Islet precursor cell (in vitro differentiated cells): ENCODE measurements at regions not wholly inside any gene's neighbourhood (a gene's known extent, or its start where the extent isn't known, plus 50 kb on each side); places are given as distances from the start of the nearest gene placed in this dataset.

Experiments used
- DNase-seq: peaks from one replicate; pipeline ENCODE4 v3.0.0-alpha.2; 2018

- no peak for DNase-seq
Observed at GRCh38 chr18:78893281-78894032, 86.2 kb upstream of the SALL3 start.

- DNase-seq: no peak
Observed at GRCh38 chr18:78894033-78894305, 85.6 kb upstream of the SALL3 start.

GRCh38 chr18:78895207-78896001, 84.2 kb upstream of the SALL3 start:
- peak; percentile 35 for DNase-seq

GRCh38 chr18:78896111-78896905, 83.3 kb upstream of the SALL3 start:
- peak; percentile 50 for DNase-seq

GRCh38 chr18:78898066-78898465, 81.6 kb upstream of the SALL3 start:
- DNase-seq: peak; percentile 18

DNA sequence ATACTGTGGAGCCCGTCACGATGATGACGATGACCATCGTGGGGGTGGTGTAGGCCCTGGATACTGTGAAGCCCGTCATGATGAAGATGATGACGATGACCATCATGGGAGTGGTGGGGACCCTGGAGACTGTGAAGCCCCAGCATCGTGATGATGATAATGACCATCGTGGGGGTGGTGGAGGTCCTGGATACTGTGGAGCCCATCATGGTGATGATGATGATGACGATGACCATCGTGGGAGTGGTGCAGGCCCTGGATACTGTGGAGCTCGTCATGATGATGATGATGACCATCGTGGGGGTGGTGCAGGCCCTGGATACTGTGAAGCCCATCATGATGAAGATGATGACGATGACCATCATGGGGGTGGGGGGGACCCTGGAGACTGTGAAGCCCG, 81.0 kb upstream of the SALL3 start:
- DNase-seq: peak; percentile 20

- peak; percentile 35 for DNase-seq
Observed at GRCh38 chr18:78899241-78899640, 80.4 kb upstream of the SALL3 start.

- DNase-seq: peak; percentile 40
Observed at GRCh38 chr18:78900938-78901909, 78.4 kb upstream of the SALL3 start.

DNA sequence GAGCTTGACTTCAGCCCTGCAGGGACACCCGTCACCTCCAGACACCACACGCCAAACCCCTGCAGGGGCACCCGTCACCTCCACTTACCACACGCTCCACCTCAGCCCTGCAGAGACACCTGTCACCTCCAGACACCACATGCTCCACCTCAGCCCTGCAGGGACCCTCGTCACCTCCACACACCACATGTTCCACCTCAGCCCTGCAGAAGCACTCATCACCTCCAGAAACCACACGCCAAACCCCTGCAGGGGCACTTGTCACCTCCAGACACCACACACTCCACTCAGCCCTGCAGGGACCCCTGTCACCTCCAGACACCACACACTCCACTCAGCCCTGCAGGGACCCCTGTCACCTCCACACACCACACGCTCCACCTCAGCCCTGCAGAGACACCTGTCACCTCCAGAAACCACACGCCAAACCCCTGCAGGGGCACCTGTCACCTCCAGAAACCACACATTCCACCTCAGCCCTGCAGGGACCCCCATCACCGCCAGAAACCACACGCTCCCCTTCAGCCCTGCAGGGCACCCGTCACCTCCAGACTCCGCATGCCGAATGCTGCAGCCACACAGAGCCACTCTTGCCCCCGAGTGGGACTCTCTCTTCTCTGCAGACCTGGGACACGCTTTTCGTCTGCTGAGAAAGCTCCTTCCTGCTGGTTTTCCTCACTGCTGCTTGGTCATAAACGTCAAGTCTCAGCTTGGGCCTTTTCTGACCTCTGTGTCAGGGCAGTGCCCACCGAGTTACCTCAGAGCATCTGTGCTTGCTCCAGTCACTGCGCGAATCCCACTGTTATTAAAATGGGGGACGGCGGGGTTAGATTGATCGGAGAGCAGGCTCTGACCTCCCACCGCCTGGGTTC, 77.5 kb upstream of the SALL3 start:
- peak; percentile 35 for DNase-seq

DNA sequence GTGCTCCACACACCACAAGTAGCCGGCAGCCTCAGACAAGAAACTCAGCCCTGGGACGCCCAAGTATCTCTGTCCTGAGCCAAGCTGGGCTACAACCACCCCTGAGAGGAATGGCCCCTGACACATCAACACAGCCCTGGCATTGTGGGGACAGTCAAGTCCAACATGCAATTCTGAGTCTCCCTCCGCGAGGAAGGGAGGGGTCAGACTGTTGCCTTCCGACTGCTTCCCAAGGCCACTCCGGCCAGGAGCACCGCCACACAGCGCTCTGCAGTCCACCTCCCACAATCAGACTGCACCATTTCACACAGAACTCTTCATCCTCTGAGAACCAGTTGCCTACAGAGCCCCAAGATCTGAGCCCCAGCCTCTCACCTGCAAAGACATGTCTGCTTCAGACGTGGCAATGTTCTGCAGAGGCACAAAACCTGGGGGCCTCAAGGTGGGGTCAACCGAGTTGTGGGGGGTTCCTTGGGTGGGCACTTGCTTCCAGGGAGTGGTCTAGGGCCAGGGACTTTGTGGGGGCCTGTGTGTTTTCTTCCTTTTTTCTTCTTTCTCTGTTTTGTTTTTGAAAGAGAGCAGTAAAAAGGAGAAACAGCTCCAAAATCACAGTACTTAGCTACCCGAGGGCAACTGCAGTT, 76.7 kb upstream of the SALL3 start:
- DNase-seq: peak; percentile 36

DNA sequence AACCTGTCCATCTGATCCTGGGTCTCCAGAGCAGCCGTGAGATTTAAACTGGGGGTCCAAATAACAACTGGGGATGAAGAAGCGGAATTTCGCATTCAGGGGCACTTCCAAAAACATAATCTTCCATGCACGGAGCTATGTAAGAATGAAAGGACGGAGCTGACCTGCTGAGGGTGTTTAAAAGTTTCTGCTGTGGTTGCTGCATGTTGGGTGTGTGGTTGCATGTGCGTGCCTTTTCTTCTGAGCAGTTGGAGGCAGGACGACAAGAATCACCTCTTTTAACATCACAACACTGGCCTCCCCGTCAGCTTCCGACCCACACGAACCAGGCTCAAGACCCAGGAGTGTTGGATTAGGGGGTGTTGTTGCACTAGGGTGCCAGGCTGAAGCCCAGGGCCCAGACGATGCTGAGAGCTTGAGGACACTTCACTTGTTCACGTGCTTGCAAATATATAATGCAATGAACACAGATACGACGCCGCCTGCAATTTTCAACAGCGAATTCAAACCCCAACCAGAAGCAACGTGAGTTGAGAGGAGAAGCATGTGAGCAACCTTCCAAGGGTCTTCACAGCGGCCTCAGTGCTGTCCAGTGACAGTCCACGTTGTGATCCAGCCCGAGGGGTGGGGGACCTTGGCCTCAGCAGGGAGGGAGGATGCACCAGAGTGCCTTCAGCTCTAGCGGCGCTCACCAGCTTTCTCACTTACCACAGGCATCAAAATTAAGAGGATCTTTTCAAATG, 76.0 kb upstream of the SALL3 start:
- DNase-seq: peak; percentile 32

GRCh38 chr18:78904179-78904531, 75.5 kb upstream of the SALL3 start:
- peak; percentile 14 for DNase-seq

- DNase-seq: peak; percentile 6
Observed at GRCh38 chr18:78905334-78905733, 74.3 kb upstream of the SALL3 start.

GRCh38 chr18:78906066-78906465, 73.6 kb upstream of the SALL3 start:
- DNase-seq: peak; percentile 18

- DNase-seq: no peak
Observed at GRCh38 chr18:78908462-78909260, 71.0 kb upstream of the SALL3 start.

DNA sequence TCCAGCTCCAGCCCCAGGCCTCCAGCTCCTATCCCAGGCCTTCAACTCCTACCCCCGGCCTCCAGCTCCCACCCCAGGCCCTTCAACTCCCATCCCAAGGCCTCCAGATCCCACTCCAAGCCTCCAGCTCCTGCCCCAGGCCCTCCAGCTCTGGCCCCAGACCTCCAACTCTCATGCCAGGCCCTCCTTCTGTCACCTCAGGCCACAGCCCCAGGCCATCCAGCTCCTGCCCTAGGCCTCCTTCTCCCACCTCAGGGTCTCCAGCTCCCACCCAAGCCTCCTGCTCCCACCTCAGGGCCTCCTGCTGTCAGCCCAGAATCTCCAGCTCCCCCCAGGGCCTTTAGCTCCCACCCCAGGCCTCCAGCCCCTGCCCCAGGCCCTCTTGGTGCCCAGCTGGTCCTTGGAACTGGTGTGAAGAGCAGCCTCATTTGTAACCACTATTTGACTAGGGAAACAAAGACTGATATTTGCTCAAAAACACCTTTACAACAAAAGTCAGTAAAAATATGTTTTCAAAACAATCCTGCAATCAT, 67.8 kb upstream of the SALL3 start:
- DNase-seq: peak; percentile 35

GRCh38 chr18:78912336-78912735, 67.3 kb upstream of the SALL3 start:
- DNase-seq: peak; percentile 21

DNA sequence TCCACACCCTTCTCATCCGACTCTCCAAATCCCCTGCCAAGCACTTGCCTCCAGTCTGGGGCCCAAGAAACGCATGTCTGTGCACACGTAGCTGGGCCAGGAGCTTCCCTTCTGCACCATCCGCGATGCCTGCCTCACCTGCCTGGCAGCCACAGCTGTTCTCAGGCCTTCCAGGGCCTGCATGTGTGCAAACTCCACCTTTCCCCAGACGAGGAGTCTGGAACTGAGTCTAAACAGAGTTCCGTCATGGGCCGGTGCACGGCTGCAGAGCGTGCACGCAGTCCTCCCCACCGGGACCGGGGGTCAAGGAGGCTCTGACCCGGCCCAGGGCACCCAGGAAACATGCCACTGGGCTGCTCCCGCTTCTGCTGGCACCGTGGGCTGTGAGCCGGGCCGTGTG, 66.8 kb upstream of the SALL3 start:
- peak; percentile 43 for DNase-seq

- no peak for DNase-seq
Observed at GRCh38 chr18:78913395-78913794, 66.2 kb upstream of the SALL3 start.
